A204.1 (cell line): ENCODE measurements at regions not wholly inside any gene's neighbourhood (a gene's known extent, or its start where the extent isn't known, plus 50 kb on each side); places are given as distances from the start of the nearest gene placed in this dataset.
"Not testable (repeated sequence)": the region's sequence is repeated elsewhere in the genome, so short reads cannot be mapped to it uniquely, and the experiment has no call there.

Experiments
- FAIRE-seq: peaks from 2 replicates; lab custom pipeline; 2012; peaks lifted over from hg19 to GRCh38; lab: Jason Lieb, UNC

DNA sequence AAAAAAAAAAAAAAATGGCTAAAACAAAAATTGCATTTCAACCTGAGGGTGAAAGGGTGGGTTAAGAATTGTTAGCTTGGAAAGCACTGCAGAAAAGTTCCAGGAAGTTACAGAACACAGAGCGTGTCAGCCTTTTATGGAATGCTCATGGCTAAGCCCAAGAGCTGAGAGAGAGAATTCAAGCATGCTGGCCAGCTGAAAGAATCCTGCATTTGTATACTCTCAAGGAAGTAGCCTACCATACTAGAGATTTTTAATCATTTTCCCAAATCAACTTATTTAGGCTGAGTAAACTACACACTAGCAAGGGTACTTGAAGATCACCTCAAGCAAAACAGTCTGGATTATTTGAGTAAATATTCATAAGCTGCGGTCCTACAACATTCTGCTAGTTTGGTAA lies 153.9 kb downstream of the KCNJ2 start:
- no peak for FAIRE-seq

DNA sequence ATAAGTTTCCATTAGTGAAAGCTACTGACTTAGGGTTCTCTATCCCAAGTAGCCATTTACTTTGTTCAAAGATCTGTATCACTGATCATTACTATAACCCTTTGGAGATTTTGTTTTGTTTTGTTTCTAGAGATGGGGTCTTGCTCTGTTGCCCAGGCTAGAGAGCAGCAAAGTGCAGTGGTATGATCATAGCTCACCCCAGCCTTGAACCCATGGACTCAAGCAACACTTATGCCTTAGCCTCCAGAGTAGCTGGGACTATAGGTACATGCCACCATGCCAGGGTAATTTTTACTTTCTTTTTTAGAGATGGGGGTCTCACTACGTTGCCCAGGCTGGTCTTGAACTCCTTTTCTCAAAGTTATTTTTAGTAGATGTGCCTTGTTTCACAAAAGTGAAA lies 154.7 kb downstream of the KCNJ2 start:
- FAIRE-seq, result no peak

DNA sequence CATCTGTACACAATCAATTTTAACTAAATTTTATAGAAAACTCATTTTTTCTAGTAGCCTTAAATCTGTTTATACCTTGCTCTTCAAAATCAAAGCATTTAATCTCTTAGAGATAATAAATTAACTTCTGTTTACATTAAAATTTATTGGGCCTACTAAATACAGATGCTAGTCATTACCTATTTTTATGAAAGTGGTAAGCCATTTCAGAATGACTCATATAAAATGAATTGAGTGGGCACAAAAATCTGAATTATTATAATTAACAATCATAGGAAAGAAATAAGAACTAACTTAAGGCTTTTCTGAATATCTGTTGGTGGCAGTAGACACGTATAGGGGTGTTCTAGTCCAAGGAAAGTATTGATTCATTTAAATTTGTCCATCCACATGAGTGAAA lies 157.9 kb downstream of the KCNJ2 start:
- FAIRE-seq, result no peak

- no peak for FAIRE-seq
Measured at GRCh38 chr17:70327723-70328122, 158.4 kb downstream of the KCNJ2 start.

DNA sequence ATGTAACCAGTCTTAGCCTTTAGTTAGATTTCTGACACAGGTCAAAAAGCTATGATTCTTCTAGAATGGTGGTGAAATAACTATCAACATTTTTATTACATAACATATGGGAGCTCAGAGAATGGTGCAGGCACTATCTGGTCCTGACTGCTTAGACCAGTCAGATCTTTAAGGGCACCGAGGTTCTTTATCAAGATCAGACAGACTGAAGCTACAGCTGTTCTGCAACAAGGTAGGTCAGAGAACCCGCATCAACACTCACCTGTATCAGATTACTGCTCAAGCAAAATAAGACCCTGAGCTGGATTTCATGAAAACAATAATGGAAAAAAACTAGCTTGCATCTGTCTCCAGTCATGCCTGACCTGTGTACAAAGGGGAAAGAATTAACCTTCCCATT lies 160.4 kb downstream of the KCNJ2 start:
- no peak for FAIRE-seq

DNA sequence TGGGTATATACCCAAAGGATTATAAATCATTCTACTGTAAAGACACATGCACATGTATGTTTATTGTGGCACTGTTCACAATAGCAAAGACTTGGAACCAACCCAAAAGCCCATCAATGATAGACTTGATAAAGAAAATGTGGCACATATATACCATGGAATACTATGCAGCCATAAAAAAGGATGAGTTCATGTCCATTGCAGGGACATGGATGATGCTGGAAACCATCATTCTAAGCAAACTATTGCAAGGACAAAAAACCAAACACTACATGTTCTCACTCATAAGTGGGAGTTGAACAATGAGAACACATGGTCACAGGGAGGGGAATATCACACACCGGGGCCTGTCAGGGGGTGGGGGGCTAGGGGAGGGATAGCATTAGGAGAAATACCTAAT lies 161.7 kb downstream of the KCNJ2 start:
- not testable (repeated sequence) for FAIRE-seq

DNA sequence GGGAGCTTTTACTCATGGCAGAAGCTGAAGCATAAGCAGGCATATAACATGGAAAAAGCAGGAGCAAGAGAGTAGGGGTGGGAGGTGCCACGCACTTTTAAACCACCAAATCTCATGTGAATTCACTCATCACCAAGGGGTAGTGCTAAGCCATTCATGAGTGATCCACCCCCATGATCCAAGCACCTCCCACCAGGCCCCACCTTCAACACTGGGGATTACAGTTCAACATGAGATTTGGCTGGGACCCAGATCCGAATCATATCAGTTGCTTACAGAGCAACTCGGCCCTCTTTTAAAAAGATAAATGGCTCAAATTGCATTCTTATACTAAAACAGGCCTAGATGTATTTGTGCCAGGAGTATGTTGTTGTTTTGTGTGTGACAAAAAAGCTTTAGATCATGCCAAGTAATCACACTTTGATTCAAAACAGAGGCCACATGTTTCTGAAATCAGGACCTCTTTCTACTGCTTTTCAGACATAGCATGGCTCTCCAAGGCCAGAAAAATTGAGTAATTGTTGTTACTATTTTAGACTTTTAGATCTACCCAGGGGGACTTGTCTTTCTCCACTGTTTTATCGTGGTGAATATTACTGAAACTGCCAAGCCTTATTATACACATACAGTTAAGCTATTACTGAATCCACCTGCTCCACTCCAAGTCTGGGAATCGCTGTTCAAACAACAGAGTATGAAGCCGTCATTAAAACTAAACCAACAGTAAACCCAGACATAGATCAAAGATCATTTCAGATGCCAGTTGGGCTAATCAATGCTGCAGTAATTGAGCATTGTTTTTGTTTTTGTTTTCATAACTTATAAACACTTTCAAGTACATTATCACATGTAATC lies 163.3 kb downstream of the KCNJ2 start:
- no peak for FAIRE-seq

GRCh38 chr17:70336411-70336810 lies 167.1 kb downstream of the KCNJ2 start:
- no peak for FAIRE-seq

DNA sequence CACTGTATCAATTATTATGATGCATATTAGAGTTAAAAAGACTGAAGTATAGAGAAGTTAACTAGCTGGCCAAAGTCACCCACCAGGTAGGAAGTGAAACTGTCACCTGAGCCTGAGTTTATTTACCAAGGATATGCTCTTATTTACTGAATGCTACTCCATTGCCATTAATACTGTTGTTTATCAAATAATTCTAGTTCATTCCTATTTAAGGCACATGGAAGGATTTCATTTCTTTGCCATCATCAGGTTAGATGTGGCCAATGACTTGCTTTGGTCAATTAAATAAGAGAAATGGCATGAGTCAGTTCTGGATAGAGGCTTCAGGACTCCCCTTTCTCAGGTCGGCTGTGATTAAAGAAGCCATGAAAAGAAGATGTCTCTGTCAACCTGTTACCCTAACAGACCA lies 169.6 kb downstream of the KCNJ2 start:
- no peak for FAIRE-seq

- no peak for FAIRE-seq
Measured at GRCh38 chr17:70343114-70343513, 173.8 kb downstream of the KCNJ2 start.

GRCh38 chr17:70344386-70345060 lies 175.2 kb downstream of the KCNJ2 start:
- peak; percentile 6 for FAIRE-seq

DNA sequence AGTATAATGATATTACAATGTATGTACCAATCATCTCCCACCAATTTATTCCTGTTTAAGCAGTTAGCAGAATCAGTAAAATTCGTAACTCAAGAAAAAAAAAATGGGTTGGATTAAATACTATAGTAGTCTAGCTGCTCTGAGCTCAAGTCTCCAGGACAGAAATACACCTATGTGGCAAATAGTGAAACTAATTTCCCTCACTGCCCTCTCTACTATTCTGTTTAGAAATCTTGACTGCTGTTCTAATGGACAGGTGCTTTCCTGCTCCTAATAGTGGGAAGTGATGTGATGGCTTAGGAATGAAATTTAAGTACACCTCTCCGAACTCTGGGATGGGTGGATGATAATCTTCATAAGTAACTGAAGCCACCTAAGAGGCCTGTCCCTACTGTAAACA lies 175.7 kb downstream of the KCNJ2 start:
- FAIRE-seq, result no peak

- no peak for FAIRE-seq
Measured at GRCh38 chr17:70352834-70353233, 183.5 kb downstream of the KCNJ2 start.

DNA sequence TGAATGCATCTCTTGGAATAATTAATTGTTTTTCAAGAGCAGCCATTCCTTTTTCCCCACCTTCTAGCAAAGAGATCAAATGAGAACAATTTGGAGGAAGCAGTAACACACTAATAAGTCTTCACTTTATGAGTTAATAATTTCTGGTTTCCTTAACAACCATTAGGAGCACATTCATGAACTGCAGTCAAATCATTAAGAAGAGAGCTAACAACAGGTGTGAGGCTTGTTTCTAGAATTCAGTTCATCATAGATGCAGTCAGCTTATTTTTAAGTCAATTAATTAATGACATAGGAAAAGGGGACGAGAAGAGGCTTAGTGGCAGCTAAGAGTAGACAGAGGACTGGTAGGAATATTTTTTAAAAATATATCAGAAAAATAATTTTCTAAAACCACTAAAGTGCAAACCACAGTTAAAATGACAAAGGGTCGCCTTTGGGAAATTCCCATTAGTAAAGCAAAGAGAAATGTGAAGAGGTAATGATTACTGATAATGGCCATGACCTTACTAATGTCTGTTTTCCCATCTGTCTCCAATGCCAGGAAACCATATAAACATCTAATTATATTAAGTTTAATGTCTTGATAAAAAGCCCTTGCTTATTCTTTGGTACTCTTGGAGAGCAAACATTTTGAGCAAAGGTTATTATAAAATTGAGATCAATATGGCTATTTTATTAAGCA lies 184.2 kb downstream of the KCNJ2 start:
- FAIRE-seq, result no peak

DNA sequence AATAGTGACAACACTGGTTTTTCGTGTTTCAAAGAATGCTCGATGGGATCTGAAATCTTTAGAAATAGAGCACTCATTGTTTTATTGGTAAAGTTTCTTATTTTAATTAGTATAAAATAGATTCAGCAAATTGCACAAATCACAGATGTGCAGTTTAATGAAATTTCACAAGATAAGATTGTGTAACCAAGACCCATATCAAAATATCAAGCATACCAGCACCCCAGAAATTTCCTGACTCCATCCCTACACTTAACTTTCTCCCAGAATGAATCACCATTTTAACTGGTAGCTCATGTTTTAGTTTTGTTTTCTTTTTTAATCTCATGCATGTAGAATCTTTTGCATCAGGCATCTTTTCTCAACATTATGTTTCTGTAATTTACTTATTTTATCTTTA lies 185.9 kb downstream of the KCNJ2 start:
- FAIRE-seq, result no peak

- FAIRE-seq, result no peak
Measured at GRCh38 chr17:70357190-70357589, 187.9 kb downstream of the KCNJ2 start.

DNA sequence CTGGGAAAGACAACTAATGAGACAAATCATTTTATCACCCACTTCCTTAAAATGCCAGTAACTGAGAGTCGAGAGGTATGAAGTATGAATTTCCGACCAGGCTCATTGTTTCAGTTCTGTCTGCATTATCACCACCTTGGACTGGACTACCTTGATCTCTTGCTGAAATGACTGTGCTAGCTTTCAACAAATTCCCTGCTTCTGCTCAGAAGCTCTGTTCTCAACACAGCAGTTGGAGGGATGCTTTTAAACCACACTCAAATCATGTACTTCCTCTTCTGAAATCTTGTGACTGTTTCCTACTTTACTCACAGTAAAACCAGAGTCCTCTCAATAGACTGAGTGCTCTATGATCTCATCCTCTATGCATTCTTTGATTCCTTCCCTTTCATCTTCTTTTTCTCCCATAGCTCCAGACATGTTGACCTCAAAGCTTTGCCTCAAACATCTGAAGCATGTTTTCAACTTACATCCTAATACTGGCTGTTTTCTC lies 195.8 kb downstream of the KCNJ2 start:
- no peak for FAIRE-seq

GRCh38 chr17:70366386-70366785 lies 197.1 kb downstream of the KCNJ2 start:
- FAIRE-seq, result no peak

DNA sequence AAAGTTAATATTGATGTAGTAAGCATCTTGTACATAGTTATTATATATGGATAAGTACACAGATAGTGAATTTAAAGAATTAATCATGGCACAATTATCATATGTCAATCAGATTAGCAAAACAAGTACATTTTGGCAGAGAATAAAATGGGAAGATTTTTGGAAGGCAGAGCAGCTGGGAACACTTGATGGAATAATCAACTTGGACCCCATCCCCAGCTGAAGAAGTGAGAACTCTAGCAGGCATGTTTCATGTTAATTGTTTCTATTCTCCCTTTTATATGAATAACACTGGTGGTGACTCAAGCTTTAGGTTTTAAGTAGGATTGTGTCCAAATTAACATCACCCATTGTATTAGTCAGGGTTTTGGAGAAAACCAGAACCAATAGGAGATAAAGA lies 198.7 kb downstream of the KCNJ2 start:
- FAIRE-seq, result no peak

GRCh38 chr17:70369391-70369790 lies 200.1 kb downstream of the KCNJ2 start:
- FAIRE-seq, result no peak

DNA sequence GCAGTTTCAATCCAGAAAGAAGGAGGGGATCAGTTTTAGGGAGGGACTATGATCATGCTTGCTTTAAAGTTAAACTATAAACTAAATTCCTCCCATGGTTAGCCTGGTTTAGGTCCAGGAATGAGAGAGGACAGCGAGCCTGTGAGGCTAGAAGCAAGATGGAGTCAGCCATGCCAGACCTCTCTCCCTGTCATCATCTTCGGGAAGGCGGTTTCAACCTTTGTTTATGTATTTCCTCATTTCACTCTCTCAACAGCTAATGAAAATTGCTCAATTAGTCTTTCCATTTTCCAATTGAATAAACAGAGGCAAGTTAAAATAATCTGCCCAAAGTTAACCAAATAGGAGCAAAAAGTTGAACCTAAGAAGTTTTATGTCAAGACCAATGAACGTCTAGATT lies 201.5 kb downstream of the KCNJ2 start:
- FAIRE-seq, result no peak

GRCh38 chr17:70373369-70373768 lies 204.0 kb downstream of the KCNJ2 start:
- no peak for FAIRE-seq

DNA sequence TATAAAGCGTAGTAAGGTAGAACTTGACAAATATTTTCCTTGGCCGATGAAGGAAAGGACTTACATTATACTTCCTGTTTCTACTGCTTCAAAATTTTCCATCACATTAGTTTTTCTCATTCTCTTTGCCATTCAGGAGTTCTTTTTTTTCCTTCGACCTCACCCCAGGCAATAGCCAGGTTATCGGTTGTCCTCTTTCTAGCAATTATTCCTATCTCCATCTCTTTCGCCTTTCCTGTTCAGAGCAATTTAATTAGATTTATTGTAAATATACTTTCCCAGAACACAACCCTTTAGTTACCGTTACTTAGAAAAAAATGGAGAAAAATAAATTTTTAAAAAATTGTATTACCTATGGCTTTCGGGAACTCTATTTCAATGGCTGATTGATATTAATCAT lies 205.2 kb downstream of the KCNJ2 start:
- no peak for FAIRE-seq
